Suppressor macrophage treated with lipopolysaccharide for 1 hour (primary cell): ENCODE measurements at regions not wholly inside any gene's neighbourhood (a gene's known extent, or its start where the extent isn't known, plus 50 kb on each side); places are given as distances from the start of the nearest gene placed in this dataset.
"Not testable (repeated sequence)": the region's sequence is repeated elsewhere in the genome, so short reads cannot be mapped to it uniquely, and the experiment has no call there.

Experiments
- DNase-seq, 3 donors: peaks; one replicate each; pipeline ENCODE4 v3.0.0-alpha.2; 2020 to 2022

DNA sequence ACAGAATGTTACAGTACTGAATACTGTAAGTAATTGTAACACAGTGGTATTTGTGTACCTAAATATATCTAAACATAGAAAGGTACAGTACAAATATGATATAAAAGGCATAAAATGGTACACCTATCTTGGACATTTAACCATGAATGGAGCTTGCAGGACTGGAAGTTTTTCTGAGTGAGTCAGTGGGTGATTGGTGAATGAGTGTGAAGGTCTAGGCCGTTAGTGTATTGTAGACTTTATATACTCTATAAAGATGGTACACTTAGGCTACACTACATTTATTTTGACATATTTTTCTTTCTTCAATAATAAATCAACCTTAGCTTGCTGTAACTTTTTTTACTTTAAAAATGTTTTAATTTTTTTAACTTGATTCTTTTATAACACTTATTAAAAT, 422.5 kb upstream of the FSTL5 start:
- DNase-seq: no peak

GRCh38 chr4:162582180-162582579, 418.4 kb upstream of the FSTL5 start:
- no peak for DNase-seq

GRCh38 chr4:162565730-162566129, 401.9 kb upstream of the FSTL5 start:
- no peak for DNase-seq

GRCh38 chr4:162560073-162560472, 396.3 kb upstream of the FSTL5 start:
- DNase-seq: no peak

GRCh38 chr4:162557516-162558106, 393.8 kb upstream of the FSTL5 start:
- DNase-seq: no peak

- DNase-seq: no peak
These were observed 371.3 kb upstream of the FSTL5 start for GRCh38 chr4:162535121-162535520.

GRCh38 chr4:162523171-162523570, 359.4 kb upstream of the FSTL5 start:
- DNase-seq: no peak

DNA sequence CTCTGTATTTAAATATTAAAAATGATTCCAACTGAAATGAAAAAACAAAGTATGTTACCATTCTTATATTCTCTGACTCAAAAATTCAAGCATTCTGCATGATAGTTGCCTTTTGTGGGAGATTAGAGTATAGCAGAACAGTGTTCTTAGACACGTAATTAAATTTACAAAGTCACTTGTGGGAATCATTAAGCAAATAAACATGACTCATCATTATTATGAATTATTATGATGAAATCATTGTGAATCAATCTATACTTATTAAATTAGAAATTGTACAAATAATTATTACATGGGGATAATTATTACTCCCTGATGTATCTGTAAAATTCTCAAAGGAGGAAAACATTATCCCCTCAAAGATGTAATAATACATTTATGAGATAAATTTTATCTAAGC, 358.9 kb upstream of the FSTL5 start:
- DNase-seq: no peak

- DNase-seq: no peak
These were observed 347.1 kb upstream of the FSTL5 start for GRCh38 chr4:162510937-162511336.

DNA sequence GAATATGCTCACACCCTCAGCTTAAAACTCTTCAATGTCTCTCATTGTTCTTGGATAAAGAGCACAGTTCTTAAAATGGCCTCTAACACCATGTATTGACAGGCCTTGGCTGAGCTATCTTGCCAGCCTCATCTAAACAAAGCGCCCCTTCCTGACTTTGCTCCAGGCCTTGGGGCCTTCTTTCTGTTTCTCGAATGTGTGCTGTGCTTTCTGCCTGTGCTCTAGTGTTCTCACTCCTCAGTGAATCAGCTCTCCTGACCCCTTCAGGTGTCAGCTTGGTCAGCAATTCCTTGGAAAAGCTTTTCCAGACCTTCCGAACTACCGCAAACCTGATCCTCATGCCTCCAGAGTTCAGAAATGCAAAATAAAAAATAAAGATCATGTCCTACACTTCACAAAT, 346.3 kb upstream of the FSTL5 start:
- no peak for DNase-seq

DNA sequence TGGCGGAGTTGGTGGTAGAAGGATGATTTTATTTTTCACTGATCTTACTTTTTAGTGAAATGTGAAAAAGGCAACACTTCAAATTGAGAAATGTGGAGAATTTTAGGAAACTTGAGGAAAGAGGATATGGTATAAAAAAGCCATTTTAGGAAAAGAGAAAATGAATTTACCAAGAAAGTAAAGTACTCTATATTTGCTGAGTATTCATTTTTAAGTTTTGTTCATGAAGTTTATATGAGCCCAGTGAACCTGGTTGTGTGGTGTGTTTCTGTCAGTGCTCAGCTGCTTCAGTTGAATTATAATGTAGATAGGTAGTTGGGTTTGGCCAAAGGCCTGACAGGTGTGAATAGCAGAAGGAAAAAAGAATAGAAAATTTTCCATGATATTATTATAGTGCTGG, 345.5 kb upstream of the FSTL5 start:
- DNase-seq: no peak

- peak; percentile 29 to 30 (median 29) for DNase-seq
These were observed 342.5 kb upstream of the FSTL5 start for GRCh38 chr4:162506253-162506652.

- DNase-seq: no peak
These were observed 340.1 kb upstream of the FSTL5 start for GRCh38 chr4:162503868-162504267.

GRCh38 chr4:162502109-162502508, 338.3 kb upstream of the FSTL5 start:
- no peak for DNase-seq

- DNase-seq: peak in 2 of 3 donors; percentile 3 to 14
These were observed 335.7 kb upstream of the FSTL5 start for GRCh38 chr4:162499478-162499877.

DNA sequence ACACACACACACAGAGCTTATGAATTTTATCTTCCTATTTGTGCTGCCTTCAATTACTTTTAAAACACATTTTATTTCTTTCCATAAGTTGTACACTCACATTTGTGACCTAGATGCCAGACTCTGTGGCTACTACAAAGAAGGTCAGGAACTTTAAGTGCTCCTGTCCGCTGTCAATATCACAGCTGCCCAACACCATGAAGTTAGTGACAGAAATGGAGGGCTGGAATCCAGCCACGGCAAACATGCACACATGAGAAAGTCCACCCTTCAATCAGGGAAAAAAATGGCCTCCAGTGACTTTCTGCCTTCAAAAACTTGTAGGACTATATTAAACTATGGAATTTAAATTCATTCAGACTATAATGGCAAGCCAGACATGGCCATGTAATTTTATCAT, 334.4 kb upstream of the FSTL5 start:
- no peak for DNase-seq

GRCh38 chr4:162497564-162498167, 333.9 kb upstream of the FSTL5 start:
- DNase-seq: peak; percentile 54 to 82 (median 71)

GRCh38 chr4:162494935-162495334, 331.1 kb upstream of the FSTL5 start:
- DNase-seq: no peak

GRCh38 chr4:162485486-162485885, 321.7 kb upstream of the FSTL5 start:
- DNase-seq: peak in 1 of 3 donors; percentile 22

DNA sequence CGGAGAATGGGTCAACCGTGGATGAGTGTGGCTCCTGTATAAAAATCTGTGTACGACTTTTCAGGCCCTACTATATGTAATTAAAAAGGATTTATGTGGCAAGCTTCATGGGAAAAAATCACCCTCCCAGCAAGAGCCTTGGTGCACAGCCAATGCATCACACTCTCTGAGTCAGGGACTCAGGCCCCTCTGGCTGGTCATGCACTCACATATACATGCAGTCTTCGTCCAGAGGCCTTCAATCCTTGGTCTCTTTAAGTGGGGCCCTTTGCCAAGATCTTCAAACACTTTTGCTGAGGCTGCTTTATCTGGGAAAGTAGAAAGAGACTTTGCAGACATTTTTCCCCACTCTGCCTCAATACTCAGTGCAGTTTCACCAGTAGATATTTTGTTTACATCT, 311.4 kb upstream of the FSTL5 start:
- DNase-seq: no peak

- DNase-seq: no peak
These were observed 306.2 kb upstream of the FSTL5 start for GRCh38 chr4:162469977-162470376.

GRCh38 chr4:162465356-162465755, 301.6 kb upstream of the FSTL5 start:
- not testable (repeated sequence) for DNase-seq

- peak in 1 of 3 donors; percentile 1 for DNase-seq
These were observed 298.2 kb upstream of the FSTL5 start for GRCh38 chr4:162461952-162462351.

DNA sequence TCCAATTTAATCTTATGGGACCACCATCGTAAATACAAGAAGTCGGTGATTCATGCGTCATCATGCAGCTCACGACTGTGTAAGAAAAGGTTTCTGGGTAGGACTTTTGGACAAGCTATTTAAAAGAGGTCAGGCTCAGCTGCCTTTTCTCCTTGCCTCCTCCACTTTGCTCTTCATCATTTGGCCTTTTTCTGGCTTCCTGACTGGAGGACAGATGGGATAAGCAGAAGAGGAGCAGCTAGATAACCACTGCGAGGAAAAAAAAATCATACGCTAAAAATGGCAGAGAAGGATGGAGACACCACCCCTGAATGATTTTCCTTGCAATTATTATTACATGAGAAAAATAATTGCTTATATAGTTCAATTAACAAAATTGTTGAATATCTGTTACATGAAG, 294.3 kb upstream of the FSTL5 start:
- no peak for DNase-seq
